ENCODE measurements at regions not wholly inside any gene's neighbourhood (a gene's known extent, or its start where the extent isn't known, plus 50 kb on each side); places are given as distances from the start of the nearest gene placed in this dataset.
A peak's percentile ranks its signal among the peaks of the same experiment; 100 is the strongest.
"Not testable (repeated sequence)": the region's sequence is repeated elsewhere in the genome, so short reads cannot be mapped to it uniquely, and the experiment has no call there.

GRCh38 chr4:149983931-149984330, 94.3 kb upstream of the DCLK2 start:
- DNase-seq (ENCODE audit: insufficient read length, low spot score) (no peak), FAIRE-seq (no peak)

DNA sequence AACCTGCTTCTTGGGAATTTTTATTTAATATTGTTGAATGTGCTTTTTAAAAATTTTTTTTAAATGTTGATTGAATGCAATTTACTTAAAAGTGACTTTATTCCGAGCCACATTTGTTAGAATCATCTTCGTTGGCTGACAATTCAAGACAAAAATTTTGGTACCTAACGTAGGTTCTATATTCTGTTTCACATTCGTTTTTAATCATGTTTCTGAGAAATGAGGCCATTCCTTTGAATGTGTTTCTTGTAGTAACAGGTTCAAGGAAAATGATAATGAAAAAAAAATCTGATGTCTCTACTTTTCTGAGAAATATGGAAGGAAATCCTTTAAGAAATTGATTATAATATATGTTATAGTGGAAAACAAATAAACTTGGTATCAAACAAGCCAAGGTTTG, 92.3 kb upstream of the DCLK2 start:
- no peak for FAIRE-seq
- no peak for DNase-seq (ENCODE audit: insufficient read length, low spot score)

DNA sequence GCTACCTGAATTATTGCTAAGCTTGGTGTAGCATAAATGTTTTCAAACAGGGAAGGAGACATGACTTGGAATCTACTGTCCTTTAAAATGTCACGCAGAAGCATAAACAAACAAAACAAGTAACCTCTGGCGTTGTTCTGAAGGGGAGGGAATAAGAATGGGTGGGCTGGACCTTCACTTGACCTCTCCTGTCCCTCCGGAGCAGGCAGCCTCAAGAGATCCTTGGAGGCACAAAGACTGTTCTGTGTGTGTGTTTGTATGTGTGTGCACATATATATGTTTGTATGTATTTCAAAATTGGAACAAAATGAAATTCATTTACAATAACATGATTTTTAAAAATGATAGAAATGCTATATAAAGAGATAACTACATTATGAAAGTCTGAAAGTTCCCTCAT, 91.3 kb upstream of the DCLK2 start:
- no peak for FAIRE-seq
- DNase-seq (ENCODE audit: insufficient read length, low spot score): no peak

- no peak for DNase-seq (ENCODE audit: insufficient read length, low spot score)
- FAIRE-seq: no peak
Measured at GRCh38 chr4:149987330-149988086, 90.7 kb upstream of the DCLK2 start.

DNA sequence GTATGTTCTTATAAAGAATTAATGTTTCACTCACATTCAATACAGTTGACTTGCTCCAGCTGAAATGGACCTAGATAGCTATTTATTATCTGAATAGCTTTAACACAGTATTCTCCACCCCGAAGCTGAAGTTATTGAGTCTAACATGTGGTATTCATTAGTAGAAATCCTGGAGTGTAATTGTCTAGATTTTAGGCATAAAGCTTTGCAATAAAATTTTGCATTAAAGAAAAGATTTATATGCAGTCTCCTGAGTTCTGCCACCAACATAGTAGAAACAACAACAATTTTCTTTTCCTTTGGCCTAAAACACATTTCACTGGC, 90.2 kb upstream of the DCLK2 start:
- FAIRE-seq (no peak), DNase-seq (ENCODE audit: insufficient read length, low spot score) (no peak)

GRCh38 chr4:149993030-149993429, 85.2 kb upstream of the DCLK2 start:
- no peak for FAIRE-seq
- no peak for DNase-seq (ENCODE audit: insufficient read length, low spot score)

GRCh38 chr4:149995134-149995756, 83.0 kb upstream of the DCLK2 start:
- peak; percentile 49 for FAIRE-seq
- DNase-seq (ENCODE audit: insufficient read length, low spot score): no peak

GRCh38 chr4:149997881-149998421, 80.3 kb upstream of the DCLK2 start:
- no peak for DNase-seq (ENCODE audit: insufficient read length, low spot score)
- FAIRE-seq: peak; percentile 26

DNA sequence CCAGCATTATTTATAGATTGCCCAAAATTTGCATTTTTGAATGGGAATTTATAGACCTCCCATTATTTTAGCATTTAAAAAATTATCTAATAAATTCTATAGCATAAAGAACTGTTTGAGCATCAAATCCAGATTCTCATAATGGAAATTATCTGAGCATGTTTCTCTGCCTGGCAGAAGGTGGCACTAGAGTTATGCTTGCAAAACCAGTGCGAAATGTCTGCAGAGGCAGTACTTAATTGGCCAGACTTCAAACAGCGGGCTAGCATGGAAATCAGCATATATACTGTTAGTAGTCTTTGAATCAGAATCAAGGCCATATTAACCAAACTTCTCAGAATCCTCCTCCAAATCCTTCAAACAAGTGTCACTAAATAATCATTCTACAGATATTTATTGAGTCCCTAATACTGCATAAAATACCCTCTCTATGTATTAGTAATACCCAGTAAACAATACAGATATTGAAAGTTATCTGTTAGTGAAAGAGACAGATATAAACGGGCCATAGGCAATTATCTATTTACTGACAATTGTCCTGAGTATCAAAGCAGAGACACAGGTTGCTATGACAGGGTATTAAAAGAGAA, 78.7 kb upstream of the DCLK2 start:
- DNase-seq (ENCODE audit: insufficient read length, low spot score): no peak
- FAIRE-seq: peak; percentile 78

GRCh38 chr4:150001815-150002214, 76.4 kb upstream of the DCLK2 start:
- DNase-seq (ENCODE audit: insufficient read length, low spot score): no peak
- FAIRE-seq: peak; percentile 36

DNA sequence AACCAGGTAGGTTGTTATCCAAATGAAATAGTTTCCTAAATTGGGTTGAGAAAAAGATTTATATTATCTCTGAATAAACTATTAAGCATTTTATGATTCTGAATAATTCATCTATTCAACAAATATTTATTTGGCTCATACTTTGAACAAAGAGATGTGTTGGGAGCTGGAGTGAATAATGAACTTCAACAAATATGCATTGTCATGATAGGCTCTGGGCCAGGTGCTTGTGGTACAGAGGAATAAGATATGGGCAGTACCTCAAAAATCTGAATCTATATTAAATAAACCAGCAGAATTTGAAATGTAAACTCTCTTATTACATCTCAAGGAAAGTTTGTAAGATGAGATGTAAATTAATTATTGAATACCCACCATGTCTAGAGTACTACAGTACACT, 75.7 kb upstream of the DCLK2 start:
- DNase-seq (ENCODE audit: insufficient read length, low spot score) (no peak), FAIRE-seq (no peak)

DNA sequence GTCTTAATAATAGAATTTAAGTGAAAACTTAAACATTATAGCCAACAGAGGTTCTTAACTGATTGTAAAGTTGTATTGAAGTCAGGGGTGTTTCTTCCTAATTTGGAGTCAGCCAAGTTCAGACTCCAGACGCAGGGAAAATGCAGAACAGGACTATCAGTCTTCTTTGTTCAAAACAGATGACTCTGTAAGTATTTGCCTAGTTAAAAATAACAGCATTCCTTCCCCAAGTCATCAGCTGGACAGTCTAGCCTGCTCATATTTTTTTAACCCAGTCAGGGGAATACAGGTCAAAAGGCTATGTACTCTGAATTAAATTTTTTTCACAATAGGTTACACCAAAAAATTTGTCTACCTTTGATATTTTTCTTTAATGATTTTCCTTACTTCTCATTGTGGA, 73.8 kb upstream of the DCLK2 start:
- no peak for FAIRE-seq
- no peak for DNase-seq (ENCODE audit: insufficient read length, low spot score)

DNA sequence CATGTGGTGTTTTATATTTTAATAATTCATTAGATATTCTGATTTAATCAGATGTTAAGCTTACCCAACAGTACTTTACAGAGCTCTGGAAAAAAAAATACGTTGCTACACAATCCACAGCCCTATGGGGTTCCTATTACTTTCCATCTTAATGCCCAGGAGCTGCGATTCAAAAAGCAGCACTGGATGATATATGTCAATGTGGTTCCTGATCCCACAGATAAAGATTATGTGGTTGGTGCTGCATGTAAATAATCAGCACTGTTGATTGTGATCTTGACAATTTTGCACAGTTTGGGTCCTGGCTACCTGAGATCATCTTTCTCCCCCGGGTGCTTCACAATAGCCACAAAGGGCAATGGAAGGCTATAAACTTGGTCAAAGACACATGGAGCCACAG, 72.7 kb upstream of the DCLK2 start:
- FAIRE-seq: peak; percentile 20
- no peak for DNase-seq (ENCODE audit: insufficient read length, low spot score)

DNA sequence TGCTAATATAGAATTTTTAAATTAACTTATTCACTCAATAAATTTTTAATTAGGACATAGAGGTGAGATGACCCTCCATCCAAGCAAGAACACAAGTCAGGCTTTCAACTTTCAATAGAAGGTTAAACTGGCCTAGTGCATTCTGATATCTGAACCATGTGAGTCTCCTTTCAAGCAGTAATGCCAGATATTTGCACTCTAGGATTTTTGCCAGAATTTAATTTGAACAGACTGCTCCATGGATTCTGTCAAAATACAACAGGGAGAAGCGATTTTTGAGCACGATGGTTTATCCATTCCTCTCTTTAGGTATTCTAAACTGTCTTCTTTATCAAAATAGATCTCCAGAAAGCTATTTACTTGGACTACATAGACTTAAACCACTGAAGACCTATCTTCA, 72.0 kb upstream of the DCLK2 start:
- FAIRE-seq (no peak), DNase-seq (ENCODE audit: insufficient read length, low spot score) (no peak)

GRCh38 chr4:150007512-150007911, 70.7 kb upstream of the DCLK2 start:
- no peak for FAIRE-seq
- DNase-seq (ENCODE audit: insufficient read length, low spot score): no peak

DNA sequence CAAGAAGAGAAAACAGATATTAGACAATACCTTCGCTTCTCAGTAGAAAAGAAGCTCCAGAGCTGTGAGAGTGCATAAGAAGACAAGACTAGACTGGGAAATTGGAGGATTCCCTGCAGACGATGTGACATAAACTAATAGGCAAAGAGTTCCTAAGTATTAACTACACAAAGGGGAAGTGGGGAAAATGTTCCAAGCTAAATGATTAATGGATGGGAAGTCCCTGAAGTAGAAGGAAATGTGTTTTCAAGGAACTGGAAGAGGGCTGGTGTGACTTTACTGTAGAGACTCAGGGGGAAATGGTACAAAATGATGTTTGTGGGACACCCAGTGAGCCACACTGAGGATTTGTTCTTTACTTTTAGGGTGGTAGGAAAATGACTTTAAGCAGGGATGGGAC, 69.7 kb upstream of the DCLK2 start:
- DNase-seq (ENCODE audit: insufficient read length, low spot score): no peak
- FAIRE-seq: no peak

DNA sequence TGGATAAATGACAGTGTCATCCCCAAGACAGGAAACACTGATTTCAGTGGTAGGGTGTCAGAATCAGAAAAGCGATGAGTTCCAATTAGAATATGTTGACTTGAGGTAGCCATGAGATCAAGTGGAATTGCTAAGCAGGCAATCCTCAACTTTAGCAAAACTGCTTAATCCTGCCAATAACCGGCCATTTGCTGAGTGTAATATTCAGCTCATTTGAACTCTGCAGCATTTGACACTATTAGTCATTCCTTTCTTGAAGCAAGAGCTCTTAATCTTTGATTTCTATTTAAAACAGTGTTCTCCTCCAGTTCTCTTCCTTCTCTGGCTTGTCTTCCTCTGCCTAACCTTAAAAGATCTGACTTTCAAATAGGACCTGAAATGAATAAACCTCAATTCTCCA, 68.7 kb upstream of the DCLK2 start:
- DNase-seq (ENCODE audit: insufficient read length, low spot score) (no peak), FAIRE-seq (no peak)

GRCh38 chr4:150010525-150011126, 67.6 kb upstream of the DCLK2 start:
- FAIRE-seq (no peak), DNase-seq (ENCODE audit: insufficient read length, low spot score) (peak; percentile 57)

- FAIRE-seq (no peak), DNase-seq (ENCODE audit: insufficient read length, low spot score) (no peak)
Measured at GRCh38 chr4:150012851-150013360, 65.3 kb upstream of the DCLK2 start.

DNA sequence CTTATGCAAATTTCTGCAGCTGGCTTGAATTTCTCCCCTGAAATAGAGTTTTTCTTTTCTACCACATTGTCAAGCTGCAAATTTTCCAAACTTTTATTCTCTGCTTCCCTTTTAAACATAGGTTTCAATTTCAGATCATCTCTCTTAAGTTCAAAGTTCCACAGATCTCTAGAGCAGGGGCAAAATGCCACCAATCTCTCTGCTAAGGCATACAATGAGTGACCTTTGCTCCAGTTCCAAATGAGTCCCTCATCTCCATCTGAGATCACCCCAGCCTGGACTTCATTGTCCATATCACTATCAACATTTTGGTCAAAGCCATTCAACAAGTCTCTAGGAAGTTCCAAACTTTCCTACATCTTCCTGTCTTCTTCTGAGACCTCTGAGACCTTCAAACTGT, 62.3 kb upstream of the DCLK2 start:
- not testable (repeated sequence) for FAIRE-seq; DNase-seq (ENCODE audit: insufficient read length, low spot score)

DNA sequence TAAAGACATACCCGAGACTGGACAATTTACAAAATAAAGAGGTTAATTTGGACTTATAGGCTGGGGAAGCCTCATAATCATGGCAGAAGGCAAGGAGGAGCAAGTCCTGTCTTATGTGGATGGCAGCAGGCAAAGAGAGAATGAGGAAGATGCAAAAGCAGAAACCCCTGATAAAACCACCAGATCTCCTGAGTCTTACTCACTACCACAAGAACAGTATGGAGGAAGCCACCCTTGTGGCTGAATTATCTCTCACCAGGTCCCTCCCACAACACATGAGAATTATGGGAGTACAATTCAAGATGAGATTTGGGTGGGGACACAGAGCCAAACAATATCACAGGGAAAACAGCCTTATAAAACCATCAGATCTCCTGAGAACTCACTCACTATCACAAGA, 61.6 kb upstream of the DCLK2 start:
- DNase-seq (ENCODE audit: insufficient read length, low spot score); FAIRE-seq: not testable (repeated sequence)
